Transverse colon (tissue), 4 donors: ENCODE measurements at regions not wholly inside any gene's neighbourhood (a gene's known extent, or its start where the extent isn't known, plus 50 kb on each side); places are given as distances from the start of the nearest gene placed in this dataset.

Experiments
- DNase-seq: peaks from one replicate; pipeline ENCODE4 v3.0.0-alpha.2; 2019
- H3K27ac ChIP-seq, 4 donors: fragments of 200-600 bp; sonication (generic); 2 replicates each; pipeline ENCODE4 v1.5.1; 2016 to 2018; ENCODE audit warnings: inconsistent platforms in 4 of 4
- H3K27me3 ChIP-seq: fragments of 200-600 bp; sonication (generic); 2 replicates; pipeline ENCODE4 v1.5.1; 2017; ENCODE audit warnings: inconsistent platforms
- H3K36me3 ChIP-seq, 4 donors: fragments of 200-600 bp; sonication (generic); 2 replicates each; pipeline ENCODE4 v1.5.1; 2017 to 2019; ENCODE audit warnings: inconsistent platforms in 4 of 4
- H3K4me1 ChIP-seq, 4 donors: fragments of 200-600 bp; sonication (generic); 2 replicates each; pipeline ENCODE4 v1.5.1; 2017 to 2020; ENCODE audit warnings: inconsistent platforms in 4 of 4
- H3K4me3 ChIP-seq, 4 donors: fragments of 200-600 bp; sonication (generic); 1 replicate in 1 of 4; 2 replicates in 3 of 4; pipeline versions ENCODE4 v1.5.1 to v1.6.1; 2017 to 2019; ENCODE audit warnings: inconsistent platforms in 4 of 4
- H3K9me3 ChIP-seq, 2 donors: fragments of 200-600 bp; sonication (generic); 2 replicates each; pipeline ENCODE4 v1.5.1; 2017 to 2019; ENCODE audit warnings: inconsistent platforms in 2 of 2
- CTCF ChIP-seq, 5 experiments: fragments of 200-600 bp in 3 of 5; fragments of 450-650 bp in 2 of 5; sonication (generic) in 3 of 5; IDR thresholded peaks; 1 replicate in 2 of 5; 2 replicates in 3 of 5; pipeline ENCODE4 v1.5.1; 2016 to 2017; ENCODE audit warnings: antibody characterized with exemption in 5 of 5, inconsistent platforms in 3 of 5, mild to moderate bottlenecking in 2 of 5, moderate library complexity in 1 of 5
- EP300 ChIP-seq: sonication (generic); formaldehyde crosslinking; IDR thresholded peaks from one replicate; pipeline ENCODE4 v1.6.1; 2017; ENCODE audit warnings: antibody characterized with exemption, low read depth
- POLR2A ChIP-seq: fragments of 450-650 bp; IDR thresholded peaks from one replicate; pipeline ENCODE4 v1.6.1; 2016; ENCODE audit warnings: antibody characterized with exemption, mild to moderate bottlenecking, moderate library complexity
- POLR2AphosphoS5 ChIP-seq, 3 donors: sonication (generic); formaldehyde crosslinking; IDR thresholded peaks; one replicate each; pipeline ENCODE4 v1.6.1; 2016; ENCODE audit warnings: antibody characterized with exemption in 3 of 3
- WGBS, 2 donors: methylation state at CpG; one replicate each; pipeline ENCODE4 v1.1.5; 2018; ENCODE audit warnings: low coverage in 1 of 2; 5-methylcytosine and 5-hydroxymethylcytosine counted together
- in situ Hi-C, 4 donors: fragments of 200-750 bp; cut with MboI; loops; one replicate each; pipeline versions ENCODE4 v1.15.0 to v1.15.1; 2017; ENCODE audit warnings: low sequenced_read_pairs in 3 of 4, low pct_ligation_motif_present in 1 of 4, low pct_unique_long_range_greater_than_20kb in 1 of 4
- intact Hi-C: fragments of 100-400 bp; cut with DNase I; formaldehyde crosslinking; loops from one replicate; pipeline ENCODE4 v1.15.1; 2023; ENCODE audit warnings: low total_unique reads

- in situ Hi-C loops (no loop called here), intact Hi-C loops (no loop called here)
- TF ChIP-seq CTCF (IDR thresholded peaks at IDR 0.05) (no peak), POLR2AphosphoS5 (IDR thresholded peaks at IDR 0.05) (no peak), EP300 (no peak), POLR2A (no peak)
- H3K27ac ChIP-seq = no peak overlapping the region
- H3K36me3 ChIP-seq = no peaks in the 10 kb centered on the region
- no peak overlapping the region for H3K4me3 ChIP-seq
- H3K9me3 ChIP-seq = no peaks in the 10 kb centered on the region
- no peaks in the 10 kb centered on the region for H3K27me3 ChIP-seq
- 40 to 60% methylated on average over 2 to 3 of the region's 3 CpGs for WGBS, 2 donors
- no peak for DNase-seq
- no peaks in the 10 kb centered on the region for H3K4me1 ChIP-seq
Observed at GRCh38 chr18:65035701-65036100, 715.1 kb upstream of the CDH7 start.

GRCh38 chr18:65025756-65026155, 725.1 kb upstream of the CDH7 start:
- Histone ChIP-seq H3K27ac (no peak overlapping the region), H3K4me1 (no peaks in the 10 kb centered on the region), H3K27me3 (no peaks in the 10 kb centered on the region), H3K4me3 (no peak overlapping the region), H3K9me3 (no peaks in the 10 kb centered on the region), H3K36me3 (no peaks in the 10 kb centered on the region)
- no peak for TF ChIP-seq CTCF (IDR thresholded peaks at IDR 0.05)
- TF ChIP-seq EP300 = no peak
- TF ChIP-seq POLR2A = no peak
- TF ChIP-seq POLR2AphosphoS5 (IDR thresholded peaks at IDR 0.05) = no peak
- in situ Hi-C loops (no loop called here), intact Hi-C loops (no loop called here)
- DNase-seq = no peak
- WGBS, 2 donors = 64 to 75% methylated on average over 2 of the region's 2 CpGs

GRCh38 chr18:65021021-65021420, 729.8 kb upstream of the CDH7 start:
- TF ChIP-seq EP300 (no peak), POLR2AphosphoS5 (IDR thresholded peaks at IDR 0.05) (no peak), POLR2A (no peak), CTCF (IDR thresholded peaks at IDR 0.05) (no peak)
- no peaks in the 10 kb centered on the region for H3K9me3 ChIP-seq
- H3K27me3 ChIP-seq = no peaks in the 10 kb centered on the region
- in situ Hi-C loops (no loop called here), intact Hi-C loops (no loop called here)
- no peak overlapping the region for H3K27ac ChIP-seq
- no peak overlapping the region for H3K4me3 ChIP-seq
- no peaks in the 10 kb centered on the region for H3K4me1 ChIP-seq
- 61 to 81% methylated on average over 2 of the region's 2 CpGs for WGBS, 2 donors
- DNase-seq = no peak
- H3K36me3 ChIP-seq = no peaks in the 10 kb centered on the region

GRCh38 chr18:65018184-65018583, 732.6 kb upstream of the CDH7 start:
- H3K27me3 ChIP-seq = no peaks in the 10 kb centered on the region
- no peaks in the 10 kb centered on the region for H3K9me3 ChIP-seq
- H3K27ac ChIP-seq = no peak overlapping the region
- no peaks in the 10 kb centered on the region for H3K36me3 ChIP-seq
- no peak for TF ChIP-seq POLR2A
- no peak for TF ChIP-seq EP300
- no peak for TF ChIP-seq CTCF (IDR thresholded peaks at IDR 0.05)
- no peak for TF ChIP-seq POLR2AphosphoS5 (IDR thresholded peaks at IDR 0.05)
- 89 to 94% methylated on average over 1 of the region's 1 CpG for WGBS, 2 donors
- H3K4me3 ChIP-seq = no peak overlapping the region
- in situ Hi-C loops = no loop called here
- intact Hi-C loops = no loop called here
- no peaks in the 10 kb centered on the region for H3K4me1 ChIP-seq
- no peak for DNase-seq
